HL-60 (cell line): ENCODE measurements at regions not wholly inside any gene's neighbourhood (a gene's known extent, or its start where the extent isn't known, plus 50 kb on each side); places are given as distances from the start of the nearest gene placed in this dataset.

ENCODE experiments used
- DNase-seq, 2 experiments: peaks; one replicate each; pipeline ENCODE4 v3.0.0-alpha.2; 2010 to 2020; ENCODE audit warnings: low read depth in 1 of 2, low spot score in 1 of 2
- H3K27ac ChIP-seq: fragments of 250-450 bp; sonication (Bioruptor Pico); replicated peaks from 2 replicates; pipeline ENCODE4 v1.5.1; 2020; ENCODE audit warnings: mild to moderate bottlenecking, moderate library complexity
- H3K27me3 ChIP-seq: fragments of 250-450 bp; sonication (Bioruptor Pico); 2 replicates; pipeline ENCODE4 v1.5.1; 2021; ENCODE audit warnings: mild to moderate bottlenecking, moderate library complexity; ENCODE audit not compliant: insufficient read depth, poor library complexity, severe bottlenecking
- H3K4me3 ChIP-seq: replicated peaks from 2 replicates; pipeline ENCODE4 v1.5.1; 2011; ENCODE audit warnings: mild to moderate bottlenecking, control low read depth, low read length; ENCODE audit not compliant: insufficient read depth
- GABPA ChIP-seq: IDR thresholded peaks from 2 replicates; pipeline ENCODE4 v1.6.1; 2012; ENCODE audit warnings: low read depth
- POLR2AphosphoS5 ChIP-seq: IDR thresholded peaks from 2 replicates; pipeline ENCODE4 v1.6.1; 2012; ENCODE audit warnings: low read depth
- SPI1 ChIP-seq: IDR thresholded peaks from 2 replicates; pipeline ENCODE4 v1.6.1; 2012; ENCODE audit warnings: low read depth, mild to moderate bottlenecking, borderline replicate concordance
- TF ChIP-seq, protein P1 (sequence below): IDR thresholded peaks from 2 replicates; pipeline ENCODE4 v1.6.1; 2012; ENCODE audit warnings: low read depth; ENCODE audit not compliant: insufficient replicate concordance
- TF ChIP-seq, protein P2 (sequence below): IDR thresholded peaks from one replicate; pipeline ENCODE4 v1.5.1; 2011; ENCODE audit warnings: low read length, control low read depth, inconsistent platforms; ENCODE audit not compliant: insufficient read depth

DNA sequence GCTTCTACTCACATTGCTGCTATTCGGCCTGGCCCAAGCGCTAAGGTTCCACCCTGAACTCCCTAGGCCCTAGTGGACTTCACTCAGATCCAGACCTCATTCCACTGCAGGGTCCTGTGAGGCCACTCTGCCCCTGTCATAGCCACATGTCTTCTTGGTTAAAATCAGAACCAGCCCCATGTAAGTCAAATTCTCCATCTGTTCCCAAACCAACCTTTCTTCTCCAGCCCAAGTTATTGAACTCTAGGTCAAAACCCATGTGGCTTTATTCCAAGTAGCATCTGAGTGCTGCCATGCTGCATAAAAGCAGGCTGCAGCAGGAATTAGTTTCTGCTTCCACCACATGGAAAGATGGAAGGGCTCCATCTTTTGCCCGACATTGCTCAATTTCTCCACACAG, 281.2 kb downstream of the SNX13 start:
- Histone ChIP-seq H3K27ac (no peak overlapping the region), H3K4me3 (no peak overlapping the region), H3K27me3 (no peaks in the 10 kb centered on the region)
- DNase-seq: no peak
- no peak for TF ChIP-seq GABPA
- TF ChIP-seq, protein P1, sequence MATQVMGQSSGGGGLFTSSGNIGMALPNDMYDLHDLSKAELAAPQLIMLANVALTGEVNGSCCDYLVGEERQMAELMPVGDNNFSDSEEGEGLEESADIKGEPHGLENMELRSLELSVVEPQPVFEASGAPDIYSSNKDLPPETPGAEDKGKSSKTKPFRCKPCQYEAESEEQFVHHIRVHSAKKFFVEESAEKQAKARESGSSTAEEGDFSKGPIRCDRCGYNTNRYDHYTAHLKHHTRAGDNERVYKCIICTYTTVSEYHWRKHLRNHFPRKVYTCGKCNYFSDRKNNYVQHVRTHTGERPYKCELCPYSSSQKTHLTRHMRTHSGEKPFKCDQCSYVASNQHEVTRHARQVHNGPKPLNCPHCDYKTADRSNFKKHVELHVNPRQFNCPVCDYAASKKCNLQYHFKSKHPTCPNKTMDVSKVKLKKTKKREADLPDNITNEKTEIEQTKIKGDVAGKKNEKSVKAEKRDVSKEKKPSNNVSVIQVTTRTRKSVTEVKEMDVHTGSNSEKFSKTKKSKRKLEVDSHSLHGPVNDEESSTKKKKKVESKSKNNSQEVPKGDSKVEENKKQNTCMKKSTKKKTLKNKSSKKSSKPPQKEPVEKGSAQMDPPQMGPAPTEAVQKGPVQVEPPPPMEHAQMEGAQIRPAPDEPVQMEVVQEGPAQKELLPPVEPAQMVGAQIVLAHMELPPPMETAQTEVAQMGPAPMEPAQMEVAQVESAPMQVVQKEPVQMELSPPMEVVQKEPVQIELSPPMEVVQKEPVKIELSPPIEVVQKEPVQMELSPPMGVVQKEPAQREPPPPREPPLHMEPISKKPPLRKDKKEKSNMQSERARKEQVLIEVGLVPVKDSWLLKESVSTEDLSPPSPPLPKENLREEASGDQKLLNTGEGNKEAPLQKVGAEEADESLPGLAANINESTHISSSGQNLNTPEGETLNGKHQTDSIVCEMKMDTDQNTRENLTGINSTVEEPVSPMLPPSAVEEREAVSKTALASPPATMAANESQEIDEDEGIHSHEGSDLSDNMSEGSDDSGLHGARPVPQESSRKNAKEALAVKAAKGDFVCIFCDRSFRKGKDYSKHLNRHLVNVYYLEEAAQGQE: no peak
- no peak for TF ChIP-seq SPI1
- no peak for TF ChIP-seq POLR2AphosphoS5
- TF ChIP-seq, protein P2, sequence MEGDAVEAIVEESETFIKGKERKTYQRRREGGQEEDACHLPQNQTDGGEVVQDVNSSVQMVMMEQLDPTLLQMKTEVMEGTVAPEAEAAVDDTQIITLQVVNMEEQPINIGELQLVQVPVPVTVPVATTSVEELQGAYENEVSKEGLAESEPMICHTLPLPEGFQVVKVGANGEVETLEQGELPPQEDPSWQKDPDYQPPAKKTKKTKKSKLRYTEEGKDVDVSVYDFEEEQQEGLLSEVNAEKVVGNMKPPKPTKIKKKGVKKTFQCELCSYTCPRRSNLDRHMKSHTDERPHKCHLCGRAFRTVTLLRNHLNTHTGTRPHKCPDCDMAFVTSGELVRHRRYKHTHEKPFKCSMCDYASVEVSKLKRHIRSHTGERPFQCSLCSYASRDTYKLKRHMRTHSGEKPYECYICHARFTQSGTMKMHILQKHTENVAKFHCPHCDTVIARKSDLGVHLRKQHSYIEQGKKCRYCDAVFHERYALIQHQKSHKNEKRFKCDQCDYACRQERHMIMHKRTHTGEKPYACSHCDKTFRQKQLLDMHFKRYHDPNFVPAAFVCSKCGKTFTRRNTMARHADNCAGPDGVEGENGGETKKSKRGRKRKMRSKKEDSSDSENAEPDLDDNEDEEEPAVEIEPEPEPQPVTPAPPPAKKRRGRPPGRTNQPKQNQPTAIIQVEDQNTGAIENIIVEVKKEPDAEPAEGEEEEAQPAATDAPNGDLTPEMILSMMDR: no peak

DNA sequence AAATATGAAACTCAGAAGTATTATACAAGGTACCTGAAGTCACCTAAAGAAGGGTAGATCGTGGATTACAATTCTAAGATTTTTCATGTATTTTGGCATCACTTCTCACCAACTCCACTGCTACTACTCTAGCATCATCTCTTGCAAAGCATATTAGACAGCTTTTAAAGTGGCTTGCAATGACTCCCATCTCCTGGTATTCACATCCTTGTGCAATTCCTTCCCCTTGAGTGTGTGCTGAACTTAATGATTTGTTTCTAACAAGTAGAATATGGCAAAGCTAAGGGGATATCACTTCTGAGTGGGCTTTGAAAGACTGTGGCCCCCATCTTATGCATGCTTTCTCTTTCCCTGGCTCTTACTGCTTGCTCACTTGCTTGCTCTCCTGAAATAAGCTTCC, 280.2 kb downstream of the SNX13 start:
- Histone ChIP-seq H3K27ac (no peak overlapping the region), H3K27me3 (no peaks in the 10 kb centered on the region), H3K4me3 (no peak overlapping the region)
- DNase-seq: no peak
- no peak for TF ChIP-seq POLR2AphosphoS5
- no peak for TF ChIP-seq GABPA
- TF ChIP-seq, protein P2: no peak
- TF ChIP-seq SPI1: no peak

DNA sequence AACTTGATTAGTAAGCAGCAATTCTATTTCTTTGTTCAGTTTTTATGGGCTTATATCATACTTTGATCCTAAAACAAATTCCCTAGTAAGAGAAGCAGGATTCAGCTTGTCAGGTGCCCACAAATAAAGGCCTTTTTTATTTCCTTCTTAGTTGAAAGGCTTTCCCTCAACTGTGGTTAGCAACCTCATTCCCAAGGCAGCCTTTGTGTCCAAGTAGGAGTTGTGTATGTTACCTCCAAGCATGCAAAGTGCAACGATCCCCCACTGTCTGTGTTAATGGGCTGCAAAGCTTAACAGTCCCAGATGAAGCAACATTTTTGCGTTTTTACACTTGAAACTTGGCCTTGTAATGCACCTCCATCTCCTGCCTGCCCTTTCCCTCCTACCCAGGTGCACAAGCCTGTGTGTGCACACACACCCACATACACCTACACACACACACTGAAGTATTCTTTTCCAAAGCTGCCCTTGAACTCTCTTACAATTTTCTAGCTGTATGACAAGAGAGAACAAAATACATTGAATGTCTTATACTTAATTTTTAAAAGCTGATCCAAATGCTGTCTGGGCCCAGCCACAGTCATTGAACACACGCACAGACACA, 278.2 kb downstream of the SNX13 start:
- H3K4me3 ChIP-seq: no peak overlapping the region
- TF ChIP-seq SPI1 (no peak), GABPA (no peak), POLR2AphosphoS5 (no peak)
- TF ChIP-seq, protein P1: no peak
- TF ChIP-seq, protein P2: no peak
- no peaks in the 10 kb centered on the region for H3K27me3 ChIP-seq
- no peak overlapping the region for H3K27ac ChIP-seq
- no peak for DNase-seq
